Liver (tissue), 3 donors: ENCODE measurements at regions not wholly inside any gene's neighbourhood (a gene's known extent, or its start where the extent isn't known, plus 50 kb on each side); places are given as distances from the start of the nearest gene placed in this dataset.

Experiments used
- EGR1 ChIP-seq, 2 donors: IDR thresholded peaks; 2 replicates each; pipeline ENCODE4 v1.6.1; 2016 to 2018; ENCODE audit warnings: antibody characterized with exemption in 2 of 2, low read depth in 2 of 2
- FOXA1 ChIP-seq: IDR thresholded peaks from 2 replicates; pipeline ENCODE4 v1.6.1; 2016; ENCODE audit warnings: antibody characterized with exemption
- FOXA2 ChIP-seq: IDR thresholded peaks from 2 replicates; pipeline ENCODE4 v1.6.1; 2016; ENCODE audit warnings: antibody characterized with exemption
- GABPA ChIP-seq, 2 donors: IDR thresholded peaks in 1 of 2; conservative IDR thresholded peaks in 1 of 2; 2 replicates each; pipeline ENCODE4 v1.6.1; 2016; ENCODE audit warnings: antibody characterized with exemption in 2 of 2, mild to moderate bottlenecking in 1 of 2, moderate library complexity in 1 of 2
- JUND ChIP-seq, 2 donors: IDR thresholded peaks; 2 replicates each; pipeline ENCODE4 v1.6.1; 2016; ENCODE audit warnings: antibody characterized with exemption in 2 of 2
- RAD21 ChIP-seq, 2 donors: IDR thresholded peaks; 2 replicates each; pipeline ENCODE4 v1.6.1; 2016; ENCODE audit warnings: antibody characterized with exemption in 2 of 2, mild to moderate bottlenecking in 2 of 2
- YY1 ChIP-seq: IDR thresholded peaks from 2 replicates; pipeline ENCODE4 v1.6.1; 2016; ENCODE audit warnings: antibody characterized with exemption, mild to moderate bottlenecking
- TF ChIP-seq, protein P1 (sequence below): fragments of 150-350 bp; IDR thresholded peaks from 2 replicates; pipeline ENCODE4 v1.5.1; 2017; ENCODE audit warnings: improper control_type of control experiment, low read depth, low read length; ENCODE audit not compliant: missing input control
- TF ChIP-seq, protein P2 (sequence below): IDR thresholded peaks from 2 replicates; pipeline ENCODE4 v1.6.1; 2016; ENCODE audit warnings: antibody characterized with exemption
- TF ChIP-seq, protein P3 (sequence below): IDR thresholded peaks from 2 replicates; pipeline ENCODE4 v1.6.1; 2016; ENCODE audit warnings: antibody characterized with exemption
- TF ChIP-seq, protein P4 (sequence below): IDR thresholded peaks from 2 replicates; pipeline ENCODE4 v1.6.1; 2016; ENCODE audit warnings: antibody characterized with exemption, mild to moderate bottlenecking
- TF ChIP-seq, protein P5 (sequence below): IDR thresholded peaks from 2 replicates; pipeline ENCODE4 v1.6.1; 2016; ENCODE audit warnings: antibody characterized with exemption
- donor health status: healthy.
- donor health status: healthy.

DNA sequence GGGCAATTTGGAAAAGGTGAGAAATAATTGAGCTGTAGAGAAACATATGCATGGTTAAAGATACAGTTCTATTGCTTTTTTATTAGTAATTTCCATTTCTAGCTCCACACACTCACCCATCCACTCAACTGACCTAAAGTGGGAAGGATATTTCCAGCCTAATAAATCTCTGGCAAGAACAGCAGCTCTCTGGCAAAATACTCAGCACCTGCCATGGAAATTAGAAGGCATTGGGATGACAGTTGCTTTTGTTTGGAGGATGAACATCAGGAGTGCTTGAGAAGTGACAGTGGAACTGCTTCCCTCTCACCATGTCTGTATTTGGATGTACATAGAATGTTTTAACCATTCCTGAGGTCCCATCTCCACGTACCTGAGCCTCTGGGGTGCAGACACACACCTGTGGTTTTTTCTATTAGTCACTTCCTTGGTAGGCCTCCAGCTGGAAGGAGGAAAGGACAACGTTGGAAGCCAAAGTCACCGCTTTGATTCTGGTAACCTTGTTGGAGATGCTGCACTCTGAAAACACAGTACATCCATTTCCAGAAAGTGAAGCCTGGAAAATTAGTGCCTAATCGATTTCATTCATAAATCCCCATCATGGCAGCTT is 62.3 kb upstream of the RUNX1 start:
- TF ChIP-seq FOXA1 (no peak), GABPA (IDR thresholded peaks at IDR 0.05 in 1 of 2, conservative IDR thresholded peaks at IDR 0.05 in 1 of 2) (no peak), RAD21 (IDR thresholded peaks at IDR 0.05) (no peak), YY1 (no peak), FOXA2 (no peak), JUND (IDR thresholded peaks at IDR 0.05) (no peak), EGR1 (IDR thresholded peaks at IDR 0.05; ENCODE audit: low read depth in 2 of 2) (no peak)
- TF ChIP-seq, protein P1, sequence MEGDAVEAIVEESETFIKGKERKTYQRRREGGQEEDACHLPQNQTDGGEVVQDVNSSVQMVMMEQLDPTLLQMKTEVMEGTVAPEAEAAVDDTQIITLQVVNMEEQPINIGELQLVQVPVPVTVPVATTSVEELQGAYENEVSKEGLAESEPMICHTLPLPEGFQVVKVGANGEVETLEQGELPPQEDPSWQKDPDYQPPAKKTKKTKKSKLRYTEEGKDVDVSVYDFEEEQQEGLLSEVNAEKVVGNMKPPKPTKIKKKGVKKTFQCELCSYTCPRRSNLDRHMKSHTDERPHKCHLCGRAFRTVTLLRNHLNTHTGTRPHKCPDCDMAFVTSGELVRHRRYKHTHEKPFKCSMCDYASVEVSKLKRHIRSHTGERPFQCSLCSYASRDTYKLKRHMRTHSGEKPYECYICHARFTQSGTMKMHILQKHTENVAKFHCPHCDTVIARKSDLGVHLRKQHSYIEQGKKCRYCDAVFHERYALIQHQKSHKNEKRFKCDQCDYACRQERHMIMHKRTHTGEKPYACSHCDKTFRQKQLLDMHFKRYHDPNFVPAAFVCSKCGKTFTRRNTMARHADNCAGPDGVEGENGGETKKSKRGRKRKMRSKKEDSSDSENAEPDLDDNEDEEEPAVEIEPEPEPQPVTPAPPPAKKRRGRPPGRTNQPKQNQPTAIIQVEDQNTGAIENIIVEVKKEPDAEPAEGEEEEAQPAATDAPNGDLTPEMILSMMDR: no peak
- TF ChIP-seq, protein P2, sequence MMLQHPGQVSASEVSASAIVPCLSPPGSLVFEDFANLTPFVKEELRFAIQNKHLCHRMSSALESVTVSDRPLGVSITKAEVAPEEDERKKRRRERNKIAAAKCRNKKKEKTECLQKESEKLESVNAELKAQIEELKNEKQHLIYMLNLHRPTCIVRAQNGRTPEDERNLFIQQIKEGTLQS: no peak
- TF ChIP-seq, protein P3, sequence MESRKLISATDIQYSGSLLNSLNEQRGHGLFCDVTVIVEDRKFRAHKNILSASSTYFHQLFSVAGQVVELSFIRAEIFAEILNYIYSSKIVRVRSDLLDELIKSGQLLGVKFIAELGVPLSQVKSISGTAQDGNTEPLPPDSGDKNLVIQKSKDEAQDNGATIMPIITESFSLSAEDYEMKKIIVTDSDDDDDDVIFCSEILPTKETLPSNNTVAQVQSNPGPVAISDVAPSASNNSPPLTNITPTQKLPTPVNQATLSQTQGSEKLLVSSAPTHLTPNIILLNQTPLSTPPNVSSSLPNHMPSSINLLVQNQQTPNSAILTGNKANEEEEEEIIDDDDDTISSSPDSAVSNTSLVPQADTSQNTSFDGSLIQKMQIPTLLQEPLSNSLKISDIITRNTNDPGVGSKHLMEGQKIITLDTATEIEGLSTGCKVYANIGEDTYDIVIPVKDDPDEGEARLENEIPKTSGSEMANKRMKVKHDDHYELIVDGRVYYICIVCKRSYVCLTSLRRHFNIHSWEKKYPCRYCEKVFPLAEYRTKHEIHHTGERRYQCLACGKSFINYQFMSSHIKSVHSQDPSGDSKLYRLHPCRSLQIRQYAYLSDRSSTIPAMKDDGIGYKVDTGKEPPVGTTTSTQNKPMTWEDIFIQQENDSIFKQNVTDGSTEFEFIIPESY: no peak
- TF ChIP-seq, protein P4, sequence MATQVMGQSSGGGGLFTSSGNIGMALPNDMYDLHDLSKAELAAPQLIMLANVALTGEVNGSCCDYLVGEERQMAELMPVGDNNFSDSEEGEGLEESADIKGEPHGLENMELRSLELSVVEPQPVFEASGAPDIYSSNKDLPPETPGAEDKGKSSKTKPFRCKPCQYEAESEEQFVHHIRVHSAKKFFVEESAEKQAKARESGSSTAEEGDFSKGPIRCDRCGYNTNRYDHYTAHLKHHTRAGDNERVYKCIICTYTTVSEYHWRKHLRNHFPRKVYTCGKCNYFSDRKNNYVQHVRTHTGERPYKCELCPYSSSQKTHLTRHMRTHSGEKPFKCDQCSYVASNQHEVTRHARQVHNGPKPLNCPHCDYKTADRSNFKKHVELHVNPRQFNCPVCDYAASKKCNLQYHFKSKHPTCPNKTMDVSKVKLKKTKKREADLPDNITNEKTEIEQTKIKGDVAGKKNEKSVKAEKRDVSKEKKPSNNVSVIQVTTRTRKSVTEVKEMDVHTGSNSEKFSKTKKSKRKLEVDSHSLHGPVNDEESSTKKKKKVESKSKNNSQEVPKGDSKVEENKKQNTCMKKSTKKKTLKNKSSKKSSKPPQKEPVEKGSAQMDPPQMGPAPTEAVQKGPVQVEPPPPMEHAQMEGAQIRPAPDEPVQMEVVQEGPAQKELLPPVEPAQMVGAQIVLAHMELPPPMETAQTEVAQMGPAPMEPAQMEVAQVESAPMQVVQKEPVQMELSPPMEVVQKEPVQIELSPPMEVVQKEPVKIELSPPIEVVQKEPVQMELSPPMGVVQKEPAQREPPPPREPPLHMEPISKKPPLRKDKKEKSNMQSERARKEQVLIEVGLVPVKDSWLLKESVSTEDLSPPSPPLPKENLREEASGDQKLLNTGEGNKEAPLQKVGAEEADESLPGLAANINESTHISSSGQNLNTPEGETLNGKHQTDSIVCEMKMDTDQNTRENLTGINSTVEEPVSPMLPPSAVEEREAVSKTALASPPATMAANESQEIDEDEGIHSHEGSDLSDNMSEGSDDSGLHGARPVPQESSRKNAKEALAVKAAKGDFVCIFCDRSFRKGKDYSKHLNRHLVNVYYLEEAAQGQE: no peak
- TF ChIP-seq, protein P5, sequence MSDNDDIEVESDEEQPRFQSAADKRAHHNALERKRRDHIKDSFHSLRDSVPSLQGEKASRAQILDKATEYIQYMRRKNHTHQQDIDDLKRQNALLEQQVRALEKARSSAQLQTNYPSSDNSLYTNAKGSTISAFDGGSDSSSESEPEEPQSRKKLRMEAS: no peak
